Prostate gland (tissue), 2 donors: ENCODE measurements at regions not wholly inside any gene's neighbourhood (a gene's known extent, or its start where the extent isn't known, plus 50 kb on each side); places are given as distances from the start of the nearest gene placed in this dataset.

Experiments
- DNase-seq: peaks from one replicate; pipeline ENCODE4 v3.0.0-alpha.2; 2019; ENCODE audit warnings: low spot score
- H3K27ac ChIP-seq, 2 donors: fragments of 200-600 bp; sonication (generic); 2 replicates each; pipeline ENCODE4 v1.5.1; 2017 to 2019
- H3K27me3 ChIP-seq: fragments of 200-600 bp; sonication (generic); replicated peaks from 2 replicates; pipeline ENCODE4 v1.5.1; 2019; ENCODE audit not compliant: insufficient read depth
- H3K36me3 ChIP-seq, 2 donors: fragments of 200-600 bp; sonication (generic); 1 replicate in 1 of 2; 2 replicates in 1 of 2; pipeline versions ENCODE4 v1.5.1 to v1.8.1; 2017 to 2019
- H3K4me1 ChIP-seq: fragments of 200-600 bp; sonication (generic); replicated peaks from 2 replicates; pipeline ENCODE4 v1.5.1; 2019
- H3K4me3 ChIP-seq, 2 donors: fragments of 200-600 bp; sonication (generic); 2 replicates each; pipeline ENCODE4 v1.5.1; 2017 to 2019
- H3K9me3 ChIP-seq: fragments of 200-600 bp; sonication (generic); 2 replicates; pipeline ENCODE4 v1.5.1; 2017
- POLR2A ChIP-seq: fragments of 450-650 bp; IDR thresholded peaks from one replicate; pipeline ENCODE4 v1.6.1; 2016; ENCODE audit warnings: antibody characterized with exemption, mild to moderate bottlenecking
- POLR2AphosphoS5 ChIP-seq: sonication (generic); formaldehyde crosslinking; IDR thresholded peaks from one replicate; pipeline ENCODE4 v1.6.1; 2017; ENCODE audit warnings: antibody characterized with exemption
- WGBS: methylation state at CpG from one replicate; pipeline ENCODE4 v1.1.5; 2018; 5-methylcytosine and 5-hydroxymethylcytosine counted together
- intact Hi-C: fragments of 100-400 bp; cut with DNase I; formaldehyde crosslinking; loops from one replicate; pipeline ENCODE4 v1.14.2; 2022
- TF ChIP-seq, protein P1 (sequence below), 4 experiments: fragments of 200-600 bp in 2 of 4; fragments of 450-650 bp in 2 of 4; sonication (generic) in 2 of 4; IDR thresholded peaks; 1 replicate in 3 of 4; 2 replicates in 1 of 4; pipeline ENCODE4 v1.5.1; 2016 to 2019; ENCODE audit warnings: antibody characterized with exemption in 4 of 4, mild to moderate bottlenecking in 2 of 4, moderate library complexity in 2 of 4

DNA sequence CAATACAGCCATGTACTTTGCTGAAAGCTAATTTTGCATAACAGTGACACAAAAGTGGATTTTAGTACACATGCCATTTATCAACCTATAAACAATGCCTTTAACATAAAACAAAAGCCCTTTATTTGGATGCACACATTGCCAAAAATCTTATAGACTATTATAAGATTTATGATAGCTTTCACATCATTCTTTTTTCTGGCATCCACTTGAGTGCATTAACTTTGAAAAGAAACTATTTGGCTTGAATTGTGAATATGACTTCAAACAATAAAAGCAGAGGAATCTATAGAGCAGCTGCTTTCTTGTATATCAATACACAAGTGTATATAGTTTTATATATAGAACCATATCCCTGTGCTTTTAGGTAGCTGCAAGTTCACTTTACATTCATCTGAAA lies 577.4 kb downstream of the CBLN2 start:
- Histone ChIP-seq H3K4me3 (no peak overlapping the region), H3K36me3 (no peaks in the 10 kb centered on the region), H3K9me3 (no peaks in the 10 kb centered on the region), H3K27me3 (no peaks in the 10 kb centered on the region), H3K27ac (no peak overlapping the region), H3K4me1 (no peaks in the 10 kb centered on the region)
- intact Hi-C loops, result no loop called here
- no peak for DNase-seq
- TF ChIP-seq POLR2A (no peak), POLR2AphosphoS5 (no peak)
- TF ChIP-seq, protein P1, sequence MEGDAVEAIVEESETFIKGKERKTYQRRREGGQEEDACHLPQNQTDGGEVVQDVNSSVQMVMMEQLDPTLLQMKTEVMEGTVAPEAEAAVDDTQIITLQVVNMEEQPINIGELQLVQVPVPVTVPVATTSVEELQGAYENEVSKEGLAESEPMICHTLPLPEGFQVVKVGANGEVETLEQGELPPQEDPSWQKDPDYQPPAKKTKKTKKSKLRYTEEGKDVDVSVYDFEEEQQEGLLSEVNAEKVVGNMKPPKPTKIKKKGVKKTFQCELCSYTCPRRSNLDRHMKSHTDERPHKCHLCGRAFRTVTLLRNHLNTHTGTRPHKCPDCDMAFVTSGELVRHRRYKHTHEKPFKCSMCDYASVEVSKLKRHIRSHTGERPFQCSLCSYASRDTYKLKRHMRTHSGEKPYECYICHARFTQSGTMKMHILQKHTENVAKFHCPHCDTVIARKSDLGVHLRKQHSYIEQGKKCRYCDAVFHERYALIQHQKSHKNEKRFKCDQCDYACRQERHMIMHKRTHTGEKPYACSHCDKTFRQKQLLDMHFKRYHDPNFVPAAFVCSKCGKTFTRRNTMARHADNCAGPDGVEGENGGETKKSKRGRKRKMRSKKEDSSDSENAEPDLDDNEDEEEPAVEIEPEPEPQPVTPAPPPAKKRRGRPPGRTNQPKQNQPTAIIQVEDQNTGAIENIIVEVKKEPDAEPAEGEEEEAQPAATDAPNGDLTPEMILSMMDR (IDR thresholded peaks at IDR 0.05), result no peak

DNA sequence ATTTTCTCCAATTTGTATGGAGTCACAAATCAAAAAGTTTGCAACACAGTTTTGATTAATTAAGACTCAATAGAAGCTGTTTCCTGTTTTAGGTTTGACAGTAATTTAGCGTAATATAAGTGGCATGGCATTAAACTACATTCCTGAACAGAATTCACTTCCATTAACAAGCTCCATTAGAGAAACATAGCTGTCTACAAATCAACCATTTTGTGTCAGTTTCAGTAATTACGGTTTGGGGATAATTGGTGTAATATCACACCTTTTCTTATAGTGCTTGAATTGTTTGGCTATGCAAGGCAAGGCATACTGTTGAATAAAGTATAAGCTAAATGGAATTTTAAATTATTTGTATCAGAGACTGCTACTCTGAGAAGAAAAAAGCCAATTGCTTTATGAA lies 585.5 kb downstream of the CBLN2 start:
- Histone ChIP-seq H3K9me3 (no peaks in the 10 kb centered on the region), H3K4me3 (no peak overlapping the region), H3K27me3 (no peaks in the 10 kb centered on the region), H3K36me3 (no peaks in the 10 kb centered on the region), H3K27ac (no peak overlapping the region), H3K4me1 (no peaks in the 10 kb centered on the region)
- TF ChIP-seq POLR2A (no peak), POLR2AphosphoS5 (no peak)
- TF ChIP-seq, protein P1 (IDR thresholded peaks at IDR 0.05), result no peak
- intact Hi-C loops, result no loop called here
- 64% methylated on average over 2 of the region's 2 CpGs for WGBS
- no peak for DNase-seq

DNA sequence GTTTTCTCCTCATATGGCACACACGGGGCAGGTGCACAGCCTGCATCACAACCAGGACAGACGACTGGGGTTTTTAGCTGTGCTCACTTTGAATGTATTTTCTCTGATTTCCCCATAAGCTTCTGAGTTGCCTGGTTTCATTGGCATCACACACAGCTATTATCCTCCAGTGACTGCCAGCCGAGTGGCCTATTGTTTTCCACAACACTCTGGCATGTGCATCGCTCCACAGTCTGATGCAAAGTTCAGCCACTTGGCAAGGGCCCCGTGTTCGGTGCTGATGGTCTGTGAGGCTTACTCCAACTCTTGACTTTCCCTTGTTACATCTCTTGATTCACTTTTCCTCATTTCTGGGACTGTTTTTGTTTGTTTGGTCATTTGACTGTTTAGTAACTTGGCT lies 593.1 kb downstream of the CBLN2 start:
- Histone ChIP-seq H3K4me1 (no peaks in the 10 kb centered on the region), H3K36me3 (no peaks in the 10 kb centered on the region), H3K27ac (no peak overlapping the region), H3K4me3 (no peak overlapping the region), H3K9me3 (no peaks in the 10 kb centered on the region), H3K27me3 (no peaks in the 10 kb centered on the region)
- 73% methylated on average over 6 of the region's 6 CpGs for WGBS
- no peak for DNase-seq
- TF ChIP-seq POLR2AphosphoS5 (no peak), POLR2A (no peak)
- TF ChIP-seq, protein P1 (IDR thresholded peaks at IDR 0.05), result no peak
- intact Hi-C loops, result no loop called here

DNA sequence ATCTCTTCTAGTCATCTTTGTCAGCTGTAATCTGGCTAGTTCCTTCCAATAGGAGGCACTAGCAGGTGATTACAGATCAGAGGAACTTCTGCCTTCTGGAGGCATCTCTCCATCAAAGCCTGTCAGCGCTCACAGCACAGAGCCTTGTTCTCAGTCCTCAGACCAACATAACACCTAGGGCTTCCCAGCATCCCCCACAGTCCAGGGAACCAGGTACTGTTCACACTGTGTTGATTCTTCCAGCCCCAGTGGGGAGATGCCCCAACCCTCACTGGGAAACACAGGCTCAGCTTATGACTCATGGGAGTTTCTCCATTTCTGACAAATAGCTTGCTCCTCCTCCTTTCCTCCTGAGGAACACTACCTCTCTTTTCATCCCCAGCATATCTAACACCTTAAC lies 601.7 kb downstream of the CBLN2 start:
- no peak for DNase-seq
- 67% methylated on average over 1 of the region's 1 CpG for WGBS
- no peak overlapping the region for H3K27ac ChIP-seq
- H3K36me3 ChIP-seq, result no peaks in the 10 kb centered on the region
- H3K4me3 ChIP-seq, result no peak overlapping the region
- no peaks in the 10 kb centered on the region for H3K4me1 ChIP-seq
- no peaks in the 10 kb centered on the region for H3K27me3 ChIP-seq
- intact Hi-C loops, result no loop called here
- H3K9me3 ChIP-seq, result no peaks in the 10 kb centered on the region
- TF ChIP-seq POLR2A, result no peak
- TF ChIP-seq POLR2AphosphoS5, result no peak
- TF ChIP-seq, protein P1 (IDR thresholded peaks at IDR 0.05), result no peak

DNA sequence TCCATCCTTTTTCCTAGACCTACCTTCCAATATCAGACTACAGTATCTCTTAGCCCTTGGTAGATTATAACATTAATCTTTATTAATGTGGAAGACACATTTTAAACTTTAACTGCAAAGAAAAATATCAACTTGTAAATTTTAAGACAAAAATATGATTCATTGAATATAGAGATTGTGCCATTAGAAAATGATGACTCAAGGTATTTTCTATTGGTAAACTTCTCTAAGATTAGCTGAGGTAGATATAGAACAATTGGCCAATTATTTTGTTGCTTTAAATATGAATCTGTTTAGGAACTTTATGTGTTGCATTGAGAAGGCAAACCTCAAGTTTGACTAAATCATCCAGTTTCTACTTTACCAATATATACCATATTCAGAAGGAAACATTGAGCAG lies 604.7 kb downstream of the CBLN2 start:
- no peak overlapping the region for H3K4me3 ChIP-seq
- TF ChIP-seq, protein P1 (IDR thresholded peaks at IDR 0.05), result no peak
- TF ChIP-seq POLR2AphosphoS5, result no peak
- TF ChIP-seq POLR2A, result no peak
- H3K27me3 ChIP-seq, result no peaks in the 10 kb centered on the region
- no peaks in the 10 kb centered on the region for H3K9me3 ChIP-seq
- intact Hi-C loops, result no loop called here
- no peaks in the 10 kb centered on the region for H3K4me1 ChIP-seq
- no peaks in the 10 kb centered on the region for H3K36me3 ChIP-seq
- no peak overlapping the region for H3K27ac ChIP-seq
- no peak for DNase-seq
